H9 (cell line): ENCODE measurements at regions not wholly inside any gene's neighbourhood (a gene's known extent, or its start where the extent isn't known, plus 50 kb on each side); places are given as distances from the start of the nearest gene placed in this dataset.

Experiments
- DNase-seq: peaks from one replicate; pipeline ENCODE4 v3.0.0-alpha.2; 2017
- H2AFZ ChIP-seq: one replicate; pipeline ENCODE4 v1.6.1; 2013; ENCODE audit warnings: mild to moderate bottlenecking, low read length, control low read depth, moderate library complexity
- H2AK5ac ChIP-seq: 2 replicates; pipeline ENCODE4 v1.6.1; 2013; ENCODE audit warnings: low read length, control low read depth, mixed read lengths; ENCODE audit not compliant: insufficient read length
- H2BK120ac ChIP-seq: one replicate; pipeline ENCODE4 v1.6.1; 2013; ENCODE audit warnings: low read depth, mild to moderate bottlenecking, low read length, control low read depth, inconsistent platforms; ENCODE audit not compliant: poor library complexity, severe bottlenecking
- H2BK12ac ChIP-seq: 2 replicates; pipeline ENCODE4 v1.6.1; 2013; ENCODE audit warnings: low read length, control low read depth, mixed read lengths, low read depth; ENCODE audit not compliant: insufficient read length
- H2BK15ac ChIP-seq: 2 replicates; pipeline ENCODE4 v1.6.1; 2013; ENCODE audit warnings: low read depth, low read length, control low read depth
- H2BK20ac ChIP-seq: one replicate; pipeline ENCODE4 v1.6.1; 2013; ENCODE audit warnings: low read depth, mild to moderate bottlenecking, low read length, control low read depth, inconsistent platforms; ENCODE audit not compliant: poor library complexity, severe bottlenecking
- H2BK5ac ChIP-seq: 2 replicates; pipeline ENCODE4 v1.6.1; 2013; ENCODE audit warnings: low read length, control low read depth, mixed read lengths; ENCODE audit not compliant: insufficient read length
- H3K14ac ChIP-seq: 2 replicates; pipeline ENCODE4 v1.6.1; 2013; ENCODE audit warnings: low read length, control low read depth; ENCODE audit not compliant: insufficient read depth
- H3K18ac ChIP-seq: 2 replicates; pipeline ENCODE4 v1.6.1; 2013; ENCODE audit warnings: low read depth, mild to moderate bottlenecking, mixed read lengths, low read length, control low read depth; ENCODE audit not compliant: insufficient read length
- H3K23ac ChIP-seq: 2 replicates; pipeline ENCODE4 v1.6.1; 2013; ENCODE audit warnings: low read length, control low read depth, mixed read lengths, low read depth; ENCODE audit not compliant: insufficient read length
- H3K23me2 ChIP-seq: 2 replicates; pipeline ENCODE4 v1.6.1; 2013; ENCODE audit warnings: low read depth, mild to moderate bottlenecking, mixed read lengths, low read length, control low read depth; ENCODE audit not compliant: insufficient read length, poor library complexity, severe bottlenecking
- H3K27ac ChIP-seq: 2 replicates; pipeline ENCODE4 v1.5.1; 2013; ENCODE audit warnings: low read length, control low read depth, mixed read lengths, low read depth; ENCODE audit not compliant: insufficient read length
- H3K27me3 ChIP-seq: 2 replicates; pipeline ENCODE4 v1.6.1; 2013; ENCODE audit warnings: low read length, control low read depth, inconsistent platforms; ENCODE audit not compliant: insufficient read depth
- H3K4ac ChIP-seq: 2 replicates; pipeline ENCODE4 v1.6.1; 2013; ENCODE audit warnings: low read depth, mild to moderate bottlenecking, control low read depth, inconsistent platforms, low read length, moderate library complexity
- H3K4me1 ChIP-seq: 2 replicates; pipeline ENCODE4 v1.6.1; 2013; ENCODE audit warnings: low read length, control low read depth, inconsistent platforms; ENCODE audit not compliant: insufficient read depth
- H3K4me2 ChIP-seq: 2 replicates; pipeline ENCODE4 v1.6.1; 2013; ENCODE audit warnings: low read length, control low read depth, mixed read lengths; ENCODE audit not compliant: insufficient read length, insufficient read depth
- H3K56ac ChIP-seq: 2 replicates; pipeline ENCODE4 v1.6.1; 2013; ENCODE audit warnings: low read depth, mild to moderate bottlenecking, mixed read lengths, low read length, control low read depth; ENCODE audit not compliant: insufficient read length
- H3K79me1 ChIP-seq: 2 replicates; pipeline ENCODE4 v1.6.1; 2013; ENCODE audit warnings: low read depth, mild to moderate bottlenecking, moderate library complexity, low read length, control low read depth, inconsistent platforms; ENCODE audit not compliant: insufficient read depth, poor library complexity, severe bottlenecking
- H3K79me2 ChIP-seq: 2 replicates; pipeline ENCODE4 v1.6.1; 2013; ENCODE audit warnings: low read length, control low read depth, inconsistent platforms; ENCODE audit not compliant: insufficient read depth
- H3K9ac ChIP-seq: 2 replicates; pipeline ENCODE4 v1.6.1; 2013; ENCODE audit warnings: low read length, control low read depth, mixed read lengths; ENCODE audit not compliant: insufficient read length; ENCODE audit errors: extremely low read depth
- H3K9me3 ChIP-seq: one replicate; pipeline ENCODE4 v1.6.1; 2013; ENCODE audit warnings: low read depth, low read length, inconsistent platforms; ENCODE audit not compliant: control insufficient read depth
- H3T11ph ChIP-seq: one replicate; pipeline ENCODE4 v1.6.1; 2013; ENCODE audit warnings: mild to moderate bottlenecking, low read length, control low read depth, inconsistent platforms
- H4K20me1 ChIP-seq: one replicate; pipeline ENCODE4 v1.6.1; 2013; ENCODE audit not compliant: control insufficient read depth, insufficient read length, insufficient read depth
- H4K5ac ChIP-seq: 2 replicates; pipeline ENCODE4 v1.6.1; 2013; ENCODE audit warnings: low read depth, mild to moderate bottlenecking, mixed read lengths, low read length, control low read depth; ENCODE audit not compliant: insufficient read length
- H4K8ac ChIP-seq: replicated peaks from 2 replicates; pipeline ENCODE4 v1.6.1; 2013; ENCODE audit warnings: low read length, control low read depth, mixed read lengths, low read depth; ENCODE audit not compliant: insufficient read length
- H4K91ac ChIP-seq: 2 replicates; pipeline ENCODE4 v1.6.1; 2013; ENCODE audit warnings: low read depth, mild to moderate bottlenecking, moderate library complexity, mixed read lengths, low read length, control low read depth; ENCODE audit not compliant: insufficient read length
- H3K27ac Mint-ChIP-seq, 3 experiments: 2 replicates in 2 of 3; 3 replicates in 1 of 3; pipeline ENCODE4 v1.8.0; 2020 to 2021; ENCODE audit warnings: mixed read lengths in 3 of 3, mild to moderate bottlenecking in 1 of 3, moderate library complexity in 1 of 3
- H3K27me3 Mint-ChIP-seq: 2 replicates; pipeline ENCODE4 v1.8.0; 2021; ENCODE audit warnings: low read depth, mild to moderate bottlenecking, moderate library complexity, mixed read lengths
- H3K36me3 Mint-ChIP-seq, 3 experiments: 2 replicates in 2 of 3; 3 replicates in 1 of 3; pipeline ENCODE4 v1.8.0; 2020 to 2021; ENCODE audit warnings: low read depth in 3 of 3, mixed read lengths in 3 of 3; ENCODE audit not compliant: insufficient read depth in 1 of 3
- H3K4me1 Mint-ChIP-seq, 2 experiments: 2 replicates each; pipeline ENCODE4 v1.8.0; 2020; ENCODE audit warnings: mixed read lengths in 2 of 2
- H3K4me3 Mint-ChIP-seq, 2 experiments: 2 replicates in 1 of 2; 3 replicates in 1 of 2; pipeline ENCODE4 v1.8.0; 2020 to 2021; ENCODE audit warnings: mild to moderate bottlenecking in 2 of 2, mixed read lengths in 2 of 2, moderate library complexity in 1 of 2
- H3K9me3 Mint-ChIP-seq, 2 experiments: 2 replicates in 1 of 2; 3 replicates in 1 of 2; pipeline ENCODE4 v1.8.0; 2020; ENCODE audit warnings: mild to moderate bottlenecking in 2 of 2, mixed read lengths in 2 of 2, moderate library complexity in 1 of 2
- WGBS: extraction: QIAGEN DNeasy Blood & Tissue Kit; methylation state at CpG from one replicate; pipeline ENCODE4 v1.1.7; 2013; ENCODE audit warnings: missing lambda C conversion rate, low lambda C conversion rate, mixed read lengths; ENCODE audit not compliant: insufficient read length; ENCODE audit errors: extremely low coverage; 5-methylcytosine and 5-hydroxymethylcytosine counted together
- TF ChIP-seq, protein P1 (sequence below): fragments of 200-600 bp; sonication (generic); conservative IDR thresholded peaks from 3 replicates; pipeline ENCODE4 v1.8.0; 2021; ENCODE audit warnings: antibody characterized with exemption, mild to moderate bottlenecking

DNA sequence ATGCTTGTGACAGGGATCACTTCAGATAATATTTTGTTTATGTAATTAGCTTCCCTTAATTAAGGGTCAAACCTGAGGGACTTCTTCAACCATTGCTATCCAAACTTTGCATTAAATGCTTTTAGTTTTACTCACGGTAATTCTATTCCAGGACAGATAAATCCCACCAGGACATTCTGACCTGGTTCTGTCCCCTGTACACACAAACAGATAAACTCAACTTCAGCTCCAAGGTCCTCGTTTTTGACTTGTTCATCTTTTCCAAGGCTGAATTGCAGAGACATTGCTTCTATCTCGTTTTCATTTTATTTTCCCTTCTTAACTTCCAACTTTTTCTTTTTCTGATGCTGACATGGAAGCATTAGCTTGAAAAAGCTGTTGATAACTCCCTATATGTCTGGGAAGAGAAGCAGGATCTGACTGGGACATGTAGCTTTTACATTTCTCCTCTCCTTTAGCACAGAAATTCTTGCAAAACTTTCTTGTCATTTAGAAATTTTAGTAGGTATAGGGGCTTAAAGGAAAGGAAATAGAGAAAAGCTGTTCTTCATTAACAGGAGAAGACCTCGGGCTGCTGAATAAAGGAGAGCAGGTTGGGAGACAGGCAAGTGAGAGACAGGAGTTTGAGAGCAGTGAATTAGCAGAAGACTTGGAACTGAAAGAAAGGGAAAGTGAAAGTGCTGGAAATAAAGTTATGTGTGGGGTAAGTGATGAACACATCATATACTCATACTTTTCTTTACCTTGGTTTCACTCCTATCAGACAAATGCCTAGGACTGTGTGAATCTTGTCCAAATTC lies 231.7 kb upstream of the B3GALT2 start:
- Mint-ChIP-seq H3K27ac (no peak overlapping the region), H3K36me3 (no peaks in the 10 kb centered on the region), H3K4me1 (peaks cover 8 to 13% of the 10 kb centered on the region in 2 experiments), H3K9me3 (no peaks in the 10 kb centered on the region), H3K4me3 (no peak overlapping the region), H3K27me3 (no peaks in the 10 kb centered on the region)
- no peak overlapping the region for H2AFZ ChIP-seq
- H2BK5ac ChIP-seq: no peak overlapping the region
- no peak overlapping the region for H3T11ph ChIP-seq
- H3K9me3 ChIP-seq: no peaks in the 10 kb centered on the region
- no peaks in the 10 kb centered on the region for H3K4me1 ChIP-seq
- H3K56ac ChIP-seq: no peak overlapping the region
- H3K23ac ChIP-seq: no peak overlapping the region
- no peaks in the 10 kb centered on the region for H3K79me1 ChIP-seq
- no peak overlapping the region for H2BK12ac ChIP-seq
- no peak overlapping the region for H3K4ac ChIP-seq
- TF ChIP-seq, protein P1, sequence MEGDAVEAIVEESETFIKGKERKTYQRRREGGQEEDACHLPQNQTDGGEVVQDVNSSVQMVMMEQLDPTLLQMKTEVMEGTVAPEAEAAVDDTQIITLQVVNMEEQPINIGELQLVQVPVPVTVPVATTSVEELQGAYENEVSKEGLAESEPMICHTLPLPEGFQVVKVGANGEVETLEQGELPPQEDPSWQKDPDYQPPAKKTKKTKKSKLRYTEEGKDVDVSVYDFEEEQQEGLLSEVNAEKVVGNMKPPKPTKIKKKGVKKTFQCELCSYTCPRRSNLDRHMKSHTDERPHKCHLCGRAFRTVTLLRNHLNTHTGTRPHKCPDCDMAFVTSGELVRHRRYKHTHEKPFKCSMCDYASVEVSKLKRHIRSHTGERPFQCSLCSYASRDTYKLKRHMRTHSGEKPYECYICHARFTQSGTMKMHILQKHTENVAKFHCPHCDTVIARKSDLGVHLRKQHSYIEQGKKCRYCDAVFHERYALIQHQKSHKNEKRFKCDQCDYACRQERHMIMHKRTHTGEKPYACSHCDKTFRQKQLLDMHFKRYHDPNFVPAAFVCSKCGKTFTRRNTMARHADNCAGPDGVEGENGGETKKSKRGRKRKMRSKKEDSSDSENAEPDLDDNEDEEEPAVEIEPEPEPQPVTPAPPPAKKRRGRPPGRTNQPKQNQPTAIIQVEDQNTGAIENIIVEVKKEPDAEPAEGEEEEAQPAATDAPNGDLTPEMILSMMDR: no peak
- H3K18ac ChIP-seq: no peak overlapping the region
- H4K20me1 ChIP-seq: no peaks in the 10 kb centered on the region
- H4K8ac ChIP-seq: no peak overlapping the region
- no peaks in the 10 kb centered on the region for H3K27me3 ChIP-seq
- no peak overlapping the region for H3K4me2 ChIP-seq
- no peak overlapping the region for H2AK5ac ChIP-seq
- no peak for DNase-seq
- H4K91ac ChIP-seq: no peak overlapping the region
- no peak overlapping the region for H3K27ac ChIP-seq
- no peak overlapping the region for H2BK20ac ChIP-seq
- no peaks in the 10 kb centered on the region for H3K79me2 ChIP-seq
- no peak overlapping the region for H2BK15ac ChIP-seq
- H3K23me2 ChIP-seq: no peaks in the 10 kb centered on the region
- WGBS: no CpG with 5 or more reads among the region's 4 CpGs
- H3K14ac ChIP-seq: no peak overlapping the region
- no peak overlapping the region for H3K9ac ChIP-seq
- H2BK120ac ChIP-seq: no peak overlapping the region
- no peak overlapping the region for H4K5ac ChIP-seq
